Fibroblast of lung (primary cell): ENCODE measurements at regions not wholly inside any gene's neighbourhood (a gene's known extent, or its start where the extent isn't known, plus 50 kb on each side); places are given as distances from the start of the nearest gene placed in this dataset.

Experiments used
- DNase-seq, 2 donors: peaks; one replicate each; pipeline versions ENCODE4 v3.0.0 to v3.0.0-alpha.2; 2010; ENCODE audit warnings: low read depth in 2 of 2
- H2AFZ ChIP-seq: 2 replicates; pipeline ENCODE4 v1.5.1; 2012; ENCODE audit warnings: low read length, control low read depth, inconsistent platforms
- H3K27ac ChIP-seq: 2 replicates; pipeline ENCODE4 v1.5.1; 2011; ENCODE audit warnings: low read length, control low read depth; ENCODE audit not compliant: insufficient read depth
- H3K27me3 ChIP-seq: 2 replicates; pipeline ENCODE4 v1.5.1; 2011; ENCODE audit warnings: mild to moderate bottlenecking, low read length; ENCODE audit not compliant: control insufficient read depth, insufficient read depth
- H3K36me3 ChIP-seq: 2 replicates; pipeline ENCODE4 v1.5.1; 2011; ENCODE audit warnings: low read length; ENCODE audit not compliant: control insufficient read depth, insufficient read depth
- H3K4me1 ChIP-seq: 2 replicates; pipeline ENCODE4 v1.5.1; 2011; ENCODE audit warnings: low read length; ENCODE audit not compliant: control insufficient read depth, insufficient read depth; ENCODE audit errors: extremely low read depth
- H3K4me2 ChIP-seq: 2 replicates; pipeline ENCODE4 v1.5.1; 2011; ENCODE audit warnings: low read length, control low read depth; ENCODE audit not compliant: insufficient read depth; ENCODE audit errors: extremely low read depth
- H3K4me3 ChIP-seq, 4 experiments: fragments of 200-600 bp in 1 of 4; sonication (generic) in 1 of 4; replicated peaks in 1 of 4; 2 replicates each; pipeline ENCODE4 v1.5.1; 2011 to 2016; ENCODE audit warnings: low read length in 4 of 4, low read depth in 3 of 4, mild to moderate bottlenecking in 3 of 4, control low read depth in 2 of 4, inconsistent platforms in 1 of 4, mixed read lengths in 1 of 4; ENCODE audit not compliant: insufficient read depth in 1 of 4; ENCODE audit errors: control extremely low read depth in 1 of 4
- H3K79me2 ChIP-seq: 2 replicates; pipeline ENCODE4 v1.5.1; 2012; ENCODE audit warnings: mild to moderate bottlenecking, low read length, inconsistent platforms; ENCODE audit not compliant: control insufficient read depth, insufficient read depth
- H3K9ac ChIP-seq: 2 replicates; pipeline ENCODE4 v1.5.1; 2011; ENCODE audit warnings: mild to moderate bottlenecking, low read length, control low read depth; ENCODE audit not compliant: insufficient read depth
- H3K9me3 ChIP-seq: 2 replicates; pipeline ENCODE4 v1.5.1; 2012; ENCODE audit warnings: low read depth, low read length; ENCODE audit not compliant: control insufficient read depth, insufficient read depth
- H4K20me1 ChIP-seq: 2 replicates; pipeline ENCODE4 v1.5.1; 2011; ENCODE audit warnings: low read length; ENCODE audit not compliant: control insufficient read depth, insufficient read depth; ENCODE audit errors: extremely low read depth
- CTCF ChIP-seq, 2 donors: IDR thresholded peaks in 1 of 2; conservative IDR thresholded peaks in 1 of 2; 1 replicate in 1 of 2; 2 replicates in 1 of 2; pipeline ENCODE4 v1.5.1; 2011 to 2012; ENCODE audit warnings: low read length in 2 of 2, control low read depth in 1 of 2, inconsistent platforms in 1 of 2, low read depth in 1 of 2, mild to moderate bottlenecking in 1 of 2
- EZH2 ChIP-seq: IDR thresholded peaks from 2 replicates; pipeline ENCODE4 v1.5.1; 2012; ENCODE audit warnings: low read length, control low read depth, mild to moderate bottlenecking; ENCODE audit errors: missing control alignments

GRCh38 chr11:19519353-19519752, 193.3 kb upstream of the NAV2 start:
- H3K9me3 ChIP-seq: no peaks in the 10 kb centered on the region
- H3K36me3 ChIP-seq: no peaks in the 10 kb centered on the region
- no peak overlapping the region for H2AFZ ChIP-seq
- TF ChIP-seq CTCF (conservative IDR thresholded peaks at IDR 0.05 in 1 of 2, IDR thresholded peaks at IDR 0.05 in 1 of 2; ENCODE audit: low read depth in 1 of 2, low read length in 2 of 2) (no peak), EZH2 (no peak)
- H3K27ac ChIP-seq: no peak overlapping the region
- H3K27me3 ChIP-seq: peaks cover 9% of the 10 kb centered on the region
- no peak overlapping the region for H3K9ac ChIP-seq
- H3K79me2 ChIP-seq: no peaks in the 10 kb centered on the region
- H3K4me3 ChIP-seq: no peak overlapping the region
- DNase-seq: no peak
- no peaks in the 10 kb centered on the region for H4K20me1 ChIP-seq
- no peaks in the 10 kb centered on the region for H3K4me1 ChIP-seq
- no peak overlapping the region for H3K4me2 ChIP-seq

- Histone ChIP-seq H3K4me2 (no peak overlapping the region), H3K27ac (no peak overlapping the region), H2AFZ (no peak overlapping the region), H3K36me3 (no peaks in the 10 kb centered on the region), H3K79me2 (no peaks in the 10 kb centered on the region), H3K4me1 (peaks cover 8% of the 10 kb centered on the region), H3K4me3 (no peak overlapping the region), H3K27me3 (peaks cover 6% of the 10 kb centered on the region), H3K9ac (no peak overlapping the region), H3K9me3 (no peaks in the 10 kb centered on the region), H4K20me1 (no peaks in the 10 kb centered on the region)
- DNase-seq: no peak
- no peak for TF ChIP-seq EZH2
Measured at GRCh38 chr11:19513253-19513652, 199.4 kb upstream of the NAV2 start.

GRCh38 chr11:19512618-19513017, 200.0 kb upstream of the NAV2 start:
- no peak overlapping the region for H3K4me3 ChIP-seq
- no peak overlapping the region for H3K9ac ChIP-seq
- peaks cover 2% of the 10 kb centered on the region for H3K27me3 ChIP-seq
- H3K9me3 ChIP-seq: no peaks in the 10 kb centered on the region
- DNase-seq: no peak
- peaks cover 12% of the 10 kb centered on the region for H3K4me1 ChIP-seq
- no peak overlapping the region for H3K4me2 ChIP-seq
- no peaks in the 10 kb centered on the region for H3K79me2 ChIP-seq
- no peak overlapping the region for H3K27ac ChIP-seq
- H2AFZ ChIP-seq: no peak overlapping the region
- no peaks in the 10 kb centered on the region for H3K36me3 ChIP-seq
- TF ChIP-seq EZH2: no peak
- no peak for TF ChIP-seq CTCF (conservative IDR thresholded peaks at IDR 0.05 in 1 of 2, IDR thresholded peaks at IDR 0.05 in 1 of 2; ENCODE audit: low read depth in 1 of 2, low read length in 2 of 2)
- H4K20me1 ChIP-seq: no peaks in the 10 kb centered on the region
